H9 (cell line): ENCODE measurements at regions not wholly inside any gene's neighbourhood (a gene's known extent, or its start where the extent isn't known, plus 50 kb on each side); places are given as distances from the start of the nearest gene placed in this dataset.

Experiments
- DNase-seq: peaks from one replicate; pipeline ENCODE4 v3.0.0-alpha.2; 2017
- H2AFZ ChIP-seq: one replicate; pipeline ENCODE4 v1.6.1; 2013; ENCODE audit warnings: mild to moderate bottlenecking, low read length, control low read depth, moderate library complexity
- H2AK5ac ChIP-seq: 2 replicates; pipeline ENCODE4 v1.6.1; 2013; ENCODE audit warnings: low read length, control low read depth, mixed read lengths; ENCODE audit not compliant: insufficient read length
- H2BK120ac ChIP-seq: one replicate; pipeline ENCODE4 v1.6.1; 2013; ENCODE audit warnings: low read depth, mild to moderate bottlenecking, low read length, control low read depth, inconsistent platforms; ENCODE audit not compliant: poor library complexity, severe bottlenecking
- H2BK12ac ChIP-seq: 2 replicates; pipeline ENCODE4 v1.6.1; 2013; ENCODE audit warnings: low read length, control low read depth, mixed read lengths, low read depth; ENCODE audit not compliant: insufficient read length
- H2BK15ac ChIP-seq: 2 replicates; pipeline ENCODE4 v1.6.1; 2013; ENCODE audit warnings: low read depth, low read length, control low read depth
- H2BK20ac ChIP-seq: one replicate; pipeline ENCODE4 v1.6.1; 2013; ENCODE audit warnings: low read depth, mild to moderate bottlenecking, low read length, control low read depth, inconsistent platforms; ENCODE audit not compliant: poor library complexity, severe bottlenecking
- H2BK5ac ChIP-seq: 2 replicates; pipeline ENCODE4 v1.6.1; 2013; ENCODE audit warnings: low read length, control low read depth, mixed read lengths; ENCODE audit not compliant: insufficient read length
- H3K14ac ChIP-seq: 2 replicates; pipeline ENCODE4 v1.6.1; 2013; ENCODE audit warnings: low read length, control low read depth; ENCODE audit not compliant: insufficient read depth
- H3K18ac ChIP-seq: 2 replicates; pipeline ENCODE4 v1.6.1; 2013; ENCODE audit warnings: low read depth, mild to moderate bottlenecking, mixed read lengths, low read length, control low read depth; ENCODE audit not compliant: insufficient read length
- H3K23ac ChIP-seq: 2 replicates; pipeline ENCODE4 v1.6.1; 2013; ENCODE audit warnings: low read length, control low read depth, mixed read lengths, low read depth; ENCODE audit not compliant: insufficient read length
- H3K23me2 ChIP-seq: 2 replicates; pipeline ENCODE4 v1.6.1; 2013; ENCODE audit warnings: low read depth, mild to moderate bottlenecking, mixed read lengths, low read length, control low read depth; ENCODE audit not compliant: insufficient read length, poor library complexity, severe bottlenecking
- H3K27ac ChIP-seq: 2 replicates; pipeline ENCODE4 v1.5.1; 2013; ENCODE audit warnings: low read length, control low read depth, mixed read lengths, low read depth; ENCODE audit not compliant: insufficient read length
- H3K27me3 ChIP-seq: 2 replicates; pipeline ENCODE4 v1.6.1; 2013; ENCODE audit warnings: low read length, control low read depth, inconsistent platforms; ENCODE audit not compliant: insufficient read depth
- H3K4ac ChIP-seq: 2 replicates; pipeline ENCODE4 v1.6.1; 2013; ENCODE audit warnings: low read depth, mild to moderate bottlenecking, control low read depth, inconsistent platforms, low read length, moderate library complexity
- H3K4me1 ChIP-seq: 2 replicates; pipeline ENCODE4 v1.6.1; 2013; ENCODE audit warnings: low read length, control low read depth, inconsistent platforms; ENCODE audit not compliant: insufficient read depth
- H3K4me2 ChIP-seq: 2 replicates; pipeline ENCODE4 v1.6.1; 2013; ENCODE audit warnings: low read length, control low read depth, mixed read lengths; ENCODE audit not compliant: insufficient read length, insufficient read depth
- H3K56ac ChIP-seq: 2 replicates; pipeline ENCODE4 v1.6.1; 2013; ENCODE audit warnings: low read depth, mild to moderate bottlenecking, mixed read lengths, low read length, control low read depth; ENCODE audit not compliant: insufficient read length
- H3K79me1 ChIP-seq: 2 replicates; pipeline ENCODE4 v1.6.1; 2013; ENCODE audit warnings: low read depth, mild to moderate bottlenecking, moderate library complexity, low read length, control low read depth, inconsistent platforms; ENCODE audit not compliant: insufficient read depth, poor library complexity, severe bottlenecking
- H3K79me2 ChIP-seq: 2 replicates; pipeline ENCODE4 v1.6.1; 2013; ENCODE audit warnings: low read length, control low read depth, inconsistent platforms; ENCODE audit not compliant: insufficient read depth
- H3K9ac ChIP-seq: 2 replicates; pipeline ENCODE4 v1.6.1; 2013; ENCODE audit warnings: low read length, control low read depth, mixed read lengths; ENCODE audit not compliant: insufficient read length; ENCODE audit errors: extremely low read depth
- H3K9me3 ChIP-seq: one replicate; pipeline ENCODE4 v1.6.1; 2013; ENCODE audit warnings: low read depth, low read length, inconsistent platforms; ENCODE audit not compliant: control insufficient read depth
- H3T11ph ChIP-seq: one replicate; pipeline ENCODE4 v1.6.1; 2013; ENCODE audit warnings: mild to moderate bottlenecking, low read length, control low read depth, inconsistent platforms
- H4K20me1 ChIP-seq: one replicate; pipeline ENCODE4 v1.6.1; 2013; ENCODE audit not compliant: control insufficient read depth, insufficient read length, insufficient read depth
- H4K5ac ChIP-seq: 2 replicates; pipeline ENCODE4 v1.6.1; 2013; ENCODE audit warnings: low read depth, mild to moderate bottlenecking, mixed read lengths, low read length, control low read depth; ENCODE audit not compliant: insufficient read length
- H4K8ac ChIP-seq: replicated peaks from 2 replicates; pipeline ENCODE4 v1.6.1; 2013; ENCODE audit warnings: low read length, control low read depth, mixed read lengths, low read depth; ENCODE audit not compliant: insufficient read length
- H4K91ac ChIP-seq: 2 replicates; pipeline ENCODE4 v1.6.1; 2013; ENCODE audit warnings: low read depth, mild to moderate bottlenecking, moderate library complexity, mixed read lengths, low read length, control low read depth; ENCODE audit not compliant: insufficient read length
- H3K27ac Mint-ChIP-seq, 3 experiments: 2 replicates in 2 of 3; 3 replicates in 1 of 3; pipeline ENCODE4 v1.8.0; 2020 to 2021; ENCODE audit warnings: mixed read lengths in 3 of 3, mild to moderate bottlenecking in 1 of 3, moderate library complexity in 1 of 3
- H3K27me3 Mint-ChIP-seq: 2 replicates; pipeline ENCODE4 v1.8.0; 2021; ENCODE audit warnings: low read depth, mild to moderate bottlenecking, moderate library complexity, mixed read lengths
- H3K36me3 Mint-ChIP-seq, 3 experiments: 2 replicates in 2 of 3; 3 replicates in 1 of 3; pipeline ENCODE4 v1.8.0; 2020 to 2021; ENCODE audit warnings: low read depth in 3 of 3, mixed read lengths in 3 of 3; ENCODE audit not compliant: insufficient read depth in 1 of 3
- H3K4me1 Mint-ChIP-seq, 2 experiments: 2 replicates each; pipeline ENCODE4 v1.8.0; 2020; ENCODE audit warnings: mixed read lengths in 2 of 2
- H3K4me3 Mint-ChIP-seq, 2 experiments: 2 replicates in 1 of 2; 3 replicates in 1 of 2; pipeline ENCODE4 v1.8.0; 2020 to 2021; ENCODE audit warnings: mild to moderate bottlenecking in 2 of 2, mixed read lengths in 2 of 2, moderate library complexity in 1 of 2
- H3K9me3 Mint-ChIP-seq, 2 experiments: 2 replicates in 1 of 2; 3 replicates in 1 of 2; pipeline ENCODE4 v1.8.0; 2020; ENCODE audit warnings: mild to moderate bottlenecking in 2 of 2, mixed read lengths in 2 of 2, moderate library complexity in 1 of 2
- WGBS: extraction: QIAGEN DNeasy Blood & Tissue Kit; methylation state at CpG from one replicate; pipeline ENCODE4 v1.1.7; 2013; ENCODE audit warnings: missing lambda C conversion rate, low lambda C conversion rate, mixed read lengths; ENCODE audit not compliant: insufficient read length; ENCODE audit errors: extremely low coverage; 5-methylcytosine and 5-hydroxymethylcytosine counted together
- TF ChIP-seq, protein P1 (sequence below): fragments of 200-600 bp; sonication (generic); conservative IDR thresholded peaks from 3 replicates; pipeline ENCODE4 v1.8.0; 2021; ENCODE audit warnings: antibody characterized with exemption, mild to moderate bottlenecking

- Histone ChIP-seq H2BK5ac (no peak overlapping the region), H3K9ac (no peak overlapping the region), H4K20me1 (no peaks in the 10 kb centered on the region), H3T11ph (no peak overlapping the region), H3K27ac (no peak overlapping the region), H3K4ac (no peak overlapping the region), H3K9me3 (peaks cover 13% of the 10 kb centered on the region), H3K23ac (no peak overlapping the region), H2BK12ac (no peak overlapping the region), H4K5ac (no peak overlapping the region), H3K14ac (no peak overlapping the region), H3K79me1 (no peaks in the 10 kb centered on the region), H3K79me2 (no peaks in the 10 kb centered on the region), H4K91ac (no peak overlapping the region), H2AFZ (no peak overlapping the region), H3K23me2 (no peaks in the 10 kb centered on the region), H3K27me3 (no peaks in the 10 kb centered on the region), H4K8ac (no peak overlapping the region), H2BK20ac (no peak overlapping the region), H2AK5ac (no peak overlapping the region), H3K18ac (no peak overlapping the region), H2BK120ac (no peak overlapping the region), H3K4me2 (no peak overlapping the region), H2BK15ac (no peak overlapping the region), H3K56ac (no peak overlapping the region), H3K4me1 (no peaks in the 10 kb centered on the region)
- WGBS, result no CpG with 5 or more reads among the region's 11 CpGs
- Mint-ChIP-seq H3K4me3 (no peak overlapping the region), H3K9me3 (peaks cover 33 to 34% of the 10 kb centered on the region in 2 experiments), H3K27me3 (no peaks in the 10 kb centered on the region; the same call in 1 of the 2 replicates), H3K4me1 (no peaks in the 10 kb centered on the region), H3K36me3 (peaks cover 13 to 32% (median 20%) of the 10 kb centered on the region in 3 experiments; a peak in 6 of 7 replicates), H3K27ac (no peak overlapping the region)
- TF ChIP-seq, protein P1, sequence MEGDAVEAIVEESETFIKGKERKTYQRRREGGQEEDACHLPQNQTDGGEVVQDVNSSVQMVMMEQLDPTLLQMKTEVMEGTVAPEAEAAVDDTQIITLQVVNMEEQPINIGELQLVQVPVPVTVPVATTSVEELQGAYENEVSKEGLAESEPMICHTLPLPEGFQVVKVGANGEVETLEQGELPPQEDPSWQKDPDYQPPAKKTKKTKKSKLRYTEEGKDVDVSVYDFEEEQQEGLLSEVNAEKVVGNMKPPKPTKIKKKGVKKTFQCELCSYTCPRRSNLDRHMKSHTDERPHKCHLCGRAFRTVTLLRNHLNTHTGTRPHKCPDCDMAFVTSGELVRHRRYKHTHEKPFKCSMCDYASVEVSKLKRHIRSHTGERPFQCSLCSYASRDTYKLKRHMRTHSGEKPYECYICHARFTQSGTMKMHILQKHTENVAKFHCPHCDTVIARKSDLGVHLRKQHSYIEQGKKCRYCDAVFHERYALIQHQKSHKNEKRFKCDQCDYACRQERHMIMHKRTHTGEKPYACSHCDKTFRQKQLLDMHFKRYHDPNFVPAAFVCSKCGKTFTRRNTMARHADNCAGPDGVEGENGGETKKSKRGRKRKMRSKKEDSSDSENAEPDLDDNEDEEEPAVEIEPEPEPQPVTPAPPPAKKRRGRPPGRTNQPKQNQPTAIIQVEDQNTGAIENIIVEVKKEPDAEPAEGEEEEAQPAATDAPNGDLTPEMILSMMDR, result no peak
- DNase-seq, result no peak
Measured at GRCh38 chr12:58695263-58695662, 225.0 kb downstream of the LRIG3 start.
